Right cardiac atrium (tissue), 5 donors: ENCODE measurements at regions not wholly inside any gene's neighbourhood (a gene's known extent, or its start where the extent isn't known, plus 50 kb on each side); places are given as distances from the start of the nearest gene placed in this dataset.

Experiments
- ATAC-seq, 2 donors: fragments of 200-7000 bp; cut with Tn5 transposase; one replicate each; pipeline versions ENCODE4 v1.8.0 to v1.9.1; 2020; ENCODE audit warnings: moderate library complexity in 2 of 2, mild to moderate bottlenecking in 1 of 2
- DNase-seq, 3 donors: peaks; one replicate each; pipeline ENCODE4 v3.0.0-alpha.2; 2020
- H3K27ac ChIP-seq: one replicate; pipeline ENCODE4 v1.5.1; 2013; ENCODE audit warnings: mild to moderate bottlenecking, low read length, control low read depth, moderate library complexity
- H3K27me3 ChIP-seq: one replicate; pipeline ENCODE4 v1.6.1; 2013; ENCODE audit not compliant: control insufficient read depth, insufficient read depth
- H3K4me1 ChIP-seq: one replicate; pipeline ENCODE4 v1.6.1; 2013; ENCODE audit warnings: low read length; ENCODE audit not compliant: control insufficient read depth, insufficient read depth
- H3K4me3 ChIP-seq: one replicate; pipeline ENCODE4 v1.5.1; 2013; ENCODE audit warnings: low read length, control low read depth
- H3K9me3 ChIP-seq: one replicate; pipeline ENCODE4 v1.6.1; 2013; ENCODE audit warnings: low read length; ENCODE audit not compliant: control insufficient read depth
- WGBS: extraction: QIAGEN DNeasy Blood & Tissue Kit; methylation state at CpG from one replicate; pipeline ENCODE4 v1.1.7; 2013; 5-methylcytosine and 5-hydroxymethylcytosine counted together
- intact Hi-C, 4 donors: fragments of 100-400 bp; cut with DNase I; formaldehyde crosslinking; loops; one replicate each; pipeline versions ENCODE4 v1.11.0 to v1.14.0; 2022 to 2023
- donor health status: healthy with polysubstance abuse.
- donor health status: DM: no; HTN: yes; CAD: no.
- donor health status: DM: no; HTN: no; CAD: no.
- donor health status: DM: no; HTN: yes; CAD: no; lungs with severe emphysema.
- donor health status: DM: yes; HTN: yes; CAD: no.

DNA sequence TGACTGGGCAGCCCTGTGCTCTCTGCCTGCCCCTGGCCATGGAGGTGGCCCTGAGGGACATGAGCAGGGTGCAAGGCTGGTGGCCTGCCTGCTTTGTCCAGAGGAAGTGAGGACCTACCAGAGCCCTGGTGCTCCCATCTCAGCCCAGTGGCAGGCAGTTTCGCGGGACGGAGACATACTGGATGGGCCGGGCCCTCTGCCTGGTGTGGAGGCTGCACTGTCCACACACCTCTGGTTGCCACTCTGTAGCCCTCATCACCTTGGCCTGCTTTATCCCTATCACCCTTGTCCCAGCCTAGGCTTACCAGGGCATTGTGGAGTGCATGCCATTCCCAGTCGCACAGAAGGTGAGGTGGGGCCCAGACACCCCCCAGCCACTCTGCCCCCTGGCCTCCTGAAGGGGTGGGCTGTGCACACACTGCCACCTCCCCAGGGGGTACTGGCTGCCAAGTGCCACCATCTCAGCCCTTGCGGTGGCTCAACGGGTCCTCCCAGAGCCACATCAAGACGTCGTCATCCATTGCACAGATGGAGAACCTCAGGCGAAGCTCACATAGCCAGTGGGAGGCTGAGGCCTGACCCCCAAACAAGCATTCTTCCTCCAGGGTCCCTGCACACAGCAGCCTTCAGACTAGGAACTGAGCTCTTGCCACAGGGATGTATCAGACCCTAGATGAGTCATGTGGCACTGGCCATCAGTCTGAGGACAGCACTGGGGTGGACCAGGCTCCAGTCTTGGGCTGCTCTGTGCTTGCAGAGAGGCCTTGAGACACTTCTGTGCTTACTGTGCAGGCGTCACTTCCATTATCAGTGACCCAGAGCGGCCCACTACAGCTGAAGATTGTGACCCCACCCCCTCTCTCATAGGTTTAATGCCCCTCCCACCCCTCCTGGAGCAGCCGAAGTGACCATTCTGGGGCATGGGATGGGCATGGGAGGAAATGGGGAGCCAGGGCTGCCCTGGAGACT lies 176.1 kb downstream of the IGLL1 start:
- intact Hi-C loops, result no loop called here
- 84% methylated on average over 13 of the region's 13 CpGs for WGBS
- H3K4me3 ChIP-seq, result no peak overlapping the region
- H3K27ac ChIP-seq, result no peak overlapping the region
- H3K27me3 ChIP-seq, result no peaks in the 10 kb centered on the region
- H3K4me1 ChIP-seq, result no peaks in the 10 kb centered on the region
- no peak for DNase-seq
- no peak for ATAC-seq
- H3K9me3 ChIP-seq, result no peaks in the 10 kb centered on the region

DNA sequence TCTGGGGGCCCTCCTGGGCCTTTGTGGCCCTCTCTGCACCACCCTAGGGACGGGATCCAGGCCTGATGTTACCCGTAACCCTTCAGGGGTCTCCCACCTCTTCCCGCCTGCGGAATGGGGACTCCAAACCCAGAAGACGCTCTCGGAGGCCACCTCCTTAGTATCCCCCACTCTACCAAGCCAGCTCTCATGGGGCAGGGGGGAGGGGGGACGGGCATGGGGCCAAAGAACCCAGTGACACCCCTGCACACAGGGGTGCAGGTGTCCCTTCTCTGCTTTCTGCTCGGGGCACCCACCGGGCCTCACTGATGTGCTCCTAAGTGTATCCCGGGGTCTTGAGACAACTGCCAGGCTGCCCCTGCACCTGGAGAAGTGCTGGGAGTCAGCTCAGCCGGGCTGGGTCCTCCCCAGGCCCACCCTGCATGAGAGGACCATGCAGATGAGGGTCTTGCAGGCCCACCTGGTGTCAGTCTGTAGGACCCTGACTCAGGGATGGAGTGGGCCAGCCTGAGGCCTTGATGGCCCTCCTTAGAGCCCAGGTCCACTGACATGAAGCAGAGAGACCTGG lies 176.9 kb downstream of the IGLL1 start:
- DNase-seq (no peak), ATAC-seq (no peak)
- H3K27ac ChIP-seq, result no peak overlapping the region
- 89% methylated on average over 11 of the region's 11 CpGs for WGBS
- intact Hi-C loops, result no loop called here
- H3K4me3 ChIP-seq, result no peak overlapping the region
- H3K4me1 ChIP-seq, result no peaks in the 10 kb centered on the region
- no peaks in the 10 kb centered on the region for H3K27me3 ChIP-seq
- H3K9me3 ChIP-seq, result no peaks in the 10 kb centered on the region

- peak overlapping the region; percentile 45 for H3K4me3 ChIP-seq
- intact Hi-C loops, result no loop called here
- WGBS, result 7% methylated on average over 82 of the region's 82 CpGs
- ATAC-seq (peak; percentile 36 to 65), DNase-seq (peak; percentile 60 to 87 (median 82))
- no peaks in the 10 kb centered on the region for H3K4me1 ChIP-seq
- H3K27ac ChIP-seq, result no peak overlapping the region
- no peaks in the 10 kb centered on the region for H3K27me3 ChIP-seq
- no peaks in the 10 kb centered on the region for H3K9me3 ChIP-seq
These were observed 177.6 kb downstream of the IGLL1 start for GRCh38 chr22:23402275-23403151.

GRCh38 chr22:23401910-23402274 lies 178.2 kb downstream of the IGLL1 start:
- no peaks in the 10 kb centered on the region for H3K4me1 ChIP-seq
- H3K4me3 ChIP-seq, result no peak overlapping the region
- WGBS, result 59% methylated on average over 14 of the region's 14 CpGs
- H3K27ac ChIP-seq, result no peak overlapping the region
- intact Hi-C loops, result no loop called here
- no peaks in the 10 kb centered on the region for H3K9me3 ChIP-seq
- ATAC-seq (no peak), DNase-seq (no peak)
- no peaks in the 10 kb centered on the region for H3K27me3 ChIP-seq

- no peaks in the 10 kb centered on the region for H3K4me1 ChIP-seq
- no peak overlapping the region for H3K27ac ChIP-seq
- H3K27me3 ChIP-seq, result no peaks in the 10 kb centered on the region
- no peaks in the 10 kb centered on the region for H3K9me3 ChIP-seq
- H3K4me3 ChIP-seq, result no peak overlapping the region
- 79% methylated on average over 20 of the region's 20 CpGs for WGBS
- ATAC-seq (no peak), DNase-seq (no peak)
- intact Hi-C loops, result no loop called here
These were observed 178.8 kb downstream of the IGLL1 start for GRCh38 chr22:23401111-23401909.

- ATAC-seq (no peak), DNase-seq (no peak)
- 91% methylated on average over 23 of the region's 23 CpGs for WGBS
- no peaks in the 10 kb centered on the region for H3K27me3 ChIP-seq
- no peak overlapping the region for H3K27ac ChIP-seq
- H3K4me1 ChIP-seq, result no peaks in the 10 kb centered on the region
- H3K9me3 ChIP-seq, result no peaks in the 10 kb centered on the region
- H3K4me3 ChIP-seq, result no peak overlapping the region
- intact Hi-C loops, result no loop called here
These were observed 179.7 kb downstream of the IGLL1 start for GRCh38 chr22:23400286-23400981.

DNA sequence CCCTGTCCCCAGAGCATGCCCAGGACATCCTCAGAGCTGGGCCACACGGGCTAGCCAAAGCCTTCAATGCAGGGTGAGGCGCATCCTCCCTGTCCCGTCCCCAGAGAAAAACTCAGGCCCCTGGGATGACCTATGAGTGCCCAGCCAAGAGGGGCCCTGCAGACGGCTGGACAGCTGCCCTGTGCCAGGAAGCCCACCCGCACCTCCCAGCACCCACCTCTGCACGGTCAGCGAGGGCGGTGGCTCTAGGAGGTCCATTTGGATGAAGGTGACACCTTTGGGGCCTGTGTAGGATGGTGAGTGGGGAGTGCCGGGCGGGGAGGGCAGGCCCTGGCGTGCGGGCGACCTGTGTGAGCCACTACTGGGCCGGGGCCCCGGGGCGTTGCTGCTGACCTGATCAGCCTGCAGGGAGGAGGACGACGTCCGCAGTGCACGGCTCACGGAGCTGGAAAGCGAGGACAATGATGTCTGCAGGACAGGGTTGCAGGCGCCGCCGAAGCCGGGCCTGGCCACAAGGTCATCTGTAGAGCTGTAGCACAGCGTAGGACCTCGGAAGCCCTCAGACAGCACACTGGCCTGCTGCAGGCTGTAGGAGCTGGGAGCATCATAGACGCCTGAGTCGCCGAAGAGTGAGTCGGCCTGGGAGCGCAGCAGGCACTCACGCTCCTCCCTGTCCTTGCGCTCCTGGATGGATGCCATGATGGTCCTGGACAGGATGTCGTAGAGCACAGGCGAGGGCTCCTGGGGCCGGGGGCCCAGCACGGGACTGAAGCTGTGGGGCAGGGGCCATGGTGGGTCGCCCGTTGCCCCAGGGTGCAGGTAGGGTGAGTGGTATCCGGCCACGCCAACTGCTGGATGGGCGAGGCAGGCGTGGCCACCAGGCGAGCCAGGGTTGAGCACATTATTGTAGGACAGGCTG lies 180.5 kb downstream of the IGLL1 start:
- intact Hi-C loops, result loop anchor here in 1 of 4 donors (10.0 kb wide), 1 partner anchor 135 kb away; no protein-coding TSS in a partner anchor
- ATAC-seq (no peak), DNase-seq (no peak)
- Histone ChIP-seq H3K27ac (no peak overlapping the region), H3K9me3 (no peaks in the 10 kb centered on the region), H3K4me1 (no peaks in the 10 kb centered on the region), H3K4me3 (no peak overlapping the region), H3K27me3 (no peaks in the 10 kb centered on the region)
- WGBS, result 85% methylated on average over 46 of the region's 46 CpGs

DNA sequence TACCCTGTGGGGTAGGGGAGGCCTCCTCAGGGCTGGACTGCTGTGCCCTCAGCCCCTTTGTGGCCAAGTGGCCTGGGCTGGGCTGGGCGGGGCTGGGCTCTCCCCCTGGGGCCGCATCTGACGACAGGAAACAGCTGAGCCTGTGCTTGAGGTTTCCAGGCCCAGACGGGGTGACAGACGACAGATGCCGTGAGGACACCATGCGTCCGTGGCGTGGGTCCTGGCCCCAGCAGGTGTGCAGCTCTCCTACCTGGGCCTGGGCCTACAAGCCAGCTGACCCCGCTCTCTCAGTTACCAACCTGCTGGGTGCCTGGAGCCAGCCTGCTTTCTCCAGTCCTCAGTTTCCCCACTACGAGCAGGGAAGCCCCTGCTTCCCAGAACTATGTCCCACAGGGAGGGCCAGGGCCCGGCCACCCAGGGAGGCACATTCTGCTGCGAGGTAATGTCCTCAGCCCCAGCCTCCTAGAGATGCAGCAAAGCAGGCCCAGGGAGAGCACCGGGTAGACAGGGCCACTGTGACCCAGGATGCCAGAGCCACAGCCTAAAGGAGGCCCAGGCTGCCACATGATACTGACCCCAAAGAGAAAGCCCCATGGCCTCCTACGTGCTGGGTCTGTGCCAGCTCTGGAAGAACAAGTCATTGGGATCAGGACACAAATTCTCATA lies 181.3 kb downstream of the IGLL1 start:
- no peaks in the 10 kb centered on the region for H3K27me3 ChIP-seq
- no peak overlapping the region for H3K27ac ChIP-seq
- DNase-seq, result no peak
- no peak overlapping the region for H3K4me3 ChIP-seq
- intact Hi-C loops, result loop anchor here in 1 of 4 donors (10.0 kb wide), 1 partner anchor 136 kb away; no protein-coding TSS in a partner anchor
- no peak for ATAC-seq
- no peaks in the 10 kb centered on the region for H3K4me1 ChIP-seq
- WGBS, result 71% methylated on average over 15 of the region's 15 CpGs
- no peaks in the 10 kb centered on the region for H3K9me3 ChIP-seq
